ENCODE measurements at regions not wholly inside any gene's neighbourhood (a gene's known extent, or its start where the extent isn't known, plus 50 kb on each side); places are given as distances from the start of the nearest gene placed in this dataset.
"Not testable (repeated sequence)": the region's sequence is repeated elsewhere in the genome, so short reads cannot be mapped to it uniquely, and the experiment has no call there.

- ATAC-seq = no peak
- H3K27ac Mint-ChIP-seq = no peak overlapping the region
- H3K36me3 Mint-ChIP-seq = no peaks in the 10 kb centered on the region
- H3K27me3 Mint-ChIP-seq = peaks cover 9% of the 10 kb centered on the region
- H3K9me3 Mint-ChIP-seq = peaks cover 8% of the 10 kb centered on the region
- no peaks in the 10 kb centered on the region for H3K4me1 Mint-ChIP-seq
- H3K4me3 Mint-ChIP-seq = no peak overlapping the region
These were observed 188.1 kb downstream of the CTTN start for GRCh38 chr11:70586261-70587074.

GRCh38 chr11:70587075-70587389, 188.7 kb downstream of the CTTN start:
- Mint-ChIP-seq H3K36me3 (no peaks in the 10 kb centered on the region), H3K27ac (no peak overlapping the region), H3K4me3 (no peak overlapping the region), H3K4me1 (no peaks in the 10 kb centered on the region), H3K27me3 (peaks cover 10% of the 10 kb centered on the region), H3K9me3 (peaks cover 8% of the 10 kb centered on the region)
- no peak for ATAC-seq

GRCh38 chr11:70590356-70590991, 192.1 kb downstream of the CTTN start:
- Mint-ChIP-seq H3K27ac (no peak overlapping the region), H3K9me3 (peaks cover 5% of the 10 kb centered on the region), H3K4me1 (no peaks in the 10 kb centered on the region), H3K4me3 (no peak overlapping the region), H3K27me3 (peaks cover 12% of the 10 kb centered on the region), H3K36me3 (no peaks in the 10 kb centered on the region)
- no peak for ATAC-seq

GRCh38 chr11:70592641-70593165, 194.4 kb downstream of the CTTN start:
- H3K27me3 Mint-ChIP-seq = peaks cover 34% of the 10 kb centered on the region
- no peaks in the 10 kb centered on the region for H3K36me3 Mint-ChIP-seq
- H3K27ac Mint-ChIP-seq = no peak overlapping the region
- no peak overlapping the region for H3K4me3 Mint-ChIP-seq
- no peak for ATAC-seq
- H3K4me1 Mint-ChIP-seq = no peaks in the 10 kb centered on the region
- H3K9me3 Mint-ChIP-seq = peaks cover 3% of the 10 kb centered on the region

GRCh38 chr11:70593446-70593983, 195.2 kb downstream of the CTTN start:
- Mint-ChIP-seq H3K27ac (no peak overlapping the region), H3K4me1 (no peaks in the 10 kb centered on the region), H3K9me3 (peaks cover 3% of the 10 kb centered on the region), H3K4me3 (no peak overlapping the region), H3K27me3 (peaks cover 36% of the 10 kb centered on the region), H3K36me3 (no peaks in the 10 kb centered on the region)
- no peak for ATAC-seq

- no peaks in the 10 kb centered on the region for H3K36me3 Mint-ChIP-seq
- peaks cover 3% of the 10 kb centered on the region for H3K9me3 Mint-ChIP-seq
- peaks cover 36% of the 10 kb centered on the region for H3K27me3 Mint-ChIP-seq
- H3K4me1 Mint-ChIP-seq = no peaks in the 10 kb centered on the region
- ATAC-seq = no peak
- H3K4me3 Mint-ChIP-seq = no peak overlapping the region
- H3K27ac Mint-ChIP-seq = no peak overlapping the region
These were observed 195.7 kb downstream of the CTTN start for GRCh38 chr11:70594031-70594430.

GRCh38 chr11:70594606-70595005, 196.3 kb downstream of the CTTN start:
- no peak overlapping the region for H3K4me3 Mint-ChIP-seq
- peaks cover under 1% of the 10 kb centered on the region for H3K9me3 Mint-ChIP-seq
- no peaks in the 10 kb centered on the region for H3K36me3 Mint-ChIP-seq
- no peak overlapping the region for H3K27ac Mint-ChIP-seq
- no peaks in the 10 kb centered on the region for H3K4me1 Mint-ChIP-seq
- ATAC-seq = no peak
- peaks cover 36% of the 10 kb centered on the region for H3K27me3 Mint-ChIP-seq

- no peak overlapping the region for H3K4me3 Mint-ChIP-seq
- no peak overlapping the region for H3K27ac Mint-ChIP-seq
- H3K4me1 Mint-ChIP-seq = no peaks in the 10 kb centered on the region
- ATAC-seq = no peak
- H3K36me3 Mint-ChIP-seq = no peaks in the 10 kb centered on the region
- H3K9me3 Mint-ChIP-seq = no peaks in the 10 kb centered on the region
- peaks cover 36% of the 10 kb centered on the region for H3K27me3 Mint-ChIP-seq
These were observed 196.7 kb downstream of the CTTN start for GRCh38 chr11:70595016-70595415.

GRCh38 chr11:70595452-70595851, 197.1 kb downstream of the CTTN start:
- no peak overlapping the region for H3K27ac Mint-ChIP-seq
- H3K27me3 Mint-ChIP-seq = peaks cover 36% of the 10 kb centered on the region
- H3K36me3 Mint-ChIP-seq = no peaks in the 10 kb centered on the region
- no peaks in the 10 kb centered on the region for H3K9me3 Mint-ChIP-seq
- no peak overlapping the region for H3K4me3 Mint-ChIP-seq
- no peaks in the 10 kb centered on the region for H3K4me1 Mint-ChIP-seq
- ATAC-seq = no peak

GRCh38 chr11:70596091-70596490, 197.8 kb downstream of the CTTN start:
- no peak for ATAC-seq
- no peaks in the 10 kb centered on the region for H3K4me1 Mint-ChIP-seq
- no peaks in the 10 kb centered on the region for H3K9me3 Mint-ChIP-seq
- H3K36me3 Mint-ChIP-seq = no peaks in the 10 kb centered on the region
- H3K4me3 Mint-ChIP-seq = no peak overlapping the region
- peaks cover 31% of the 10 kb centered on the region for H3K27me3 Mint-ChIP-seq
- no peak overlapping the region for H3K27ac Mint-ChIP-seq

GRCh38 chr11:70597006-70597555, 198.8 kb downstream of the CTTN start:
- Mint-ChIP-seq H3K27me3 (peaks cover 26% of the 10 kb centered on the region), H3K4me1 (no peaks in the 10 kb centered on the region), H3K9me3 (no peaks in the 10 kb centered on the region), H3K4me3 (no peak overlapping the region), H3K27ac (no peak overlapping the region), H3K36me3 (no peaks in the 10 kb centered on the region)
- ATAC-seq = no peak

- no peaks in the 10 kb centered on the region for H3K4me1 Mint-ChIP-seq
- no peak overlapping the region for H3K27ac Mint-ChIP-seq
- ATAC-seq = no peak
- H3K4me3 Mint-ChIP-seq = no peak overlapping the region
- no peaks in the 10 kb centered on the region for H3K9me3 Mint-ChIP-seq
- H3K36me3 Mint-ChIP-seq = no peaks in the 10 kb centered on the region
- H3K27me3 Mint-ChIP-seq = peaks cover 26% of the 10 kb centered on the region
These were observed 199.7 kb downstream of the CTTN start for GRCh38 chr11:70597751-70598625.

- not testable (repeated sequence) for H3K36me3 Mint-ChIP-seq, H3K4me1 Mint-ChIP-seq, H3K4me3 Mint-ChIP-seq, H3K9me3 Mint-ChIP-seq, ATAC-seq, H3K27ac Mint-ChIP-seq
- H3K27me3 Mint-ChIP-seq = peaks cover 19% of the 10 kb centered on the region
These were observed 202.6 kb downstream of the CTTN start for GRCh38 chr11:70600911-70601415.

- no peak for ATAC-seq
- Mint-ChIP-seq H3K4me1 (no peaks in the 10 kb centered on the region), H3K27me3 (peaks cover 9% of the 10 kb centered on the region), H3K9me3 (no peaks in the 10 kb centered on the region), H3K4me3 (no peak overlapping the region), H3K36me3 (no peaks in the 10 kb centered on the region), H3K27ac (no peak overlapping the region)
These were observed 203.7 kb downstream of the CTTN start for GRCh38 chr11:70601861-70602538.

Data from stimulated activated memory B cell treated with anti-CD40 and anti-IgM and Interleukin-4, amounts not matched to agents 10 μg/mL and 1 μg/mL and 100 μg/mL, for 72 hours (primary cell).